Keratinocyte (primary cell): ENCODE measurements at regions not wholly inside any gene's neighbourhood (a gene's known extent, or its start where the extent isn't known, plus 50 kb on each side); places are given as distances from the start of the nearest gene placed in this dataset.

Source experiments
- DNase-seq: peaks from one replicate; pipeline ENCODE4 v3.0.0-alpha.2; 2011; ENCODE audit warnings: low read depth, missing footprints, low spot score
- FAIRE-seq: peaks from 2 replicates; lab custom pipeline; 2011; peaks lifted over from hg19 to GRCh38; lab: Jason Lieb, UNC
- H2AFZ ChIP-seq: 2 replicates; pipeline ENCODE4 v1.6.0; 2012; ENCODE audit warnings: low read length, control low read depth, inconsistent platforms; ENCODE audit not compliant: control insufficient read depth
- H3K27ac ChIP-seq: 2 replicates; pipeline ENCODE4 v1.5.1; 2011; ENCODE audit warnings: low read length; ENCODE audit not compliant: control insufficient read depth, insufficient read depth
- H3K27me3 ChIP-seq: 3 replicates; pipeline ENCODE4 v1.6.0; 2011; ENCODE audit warnings: low read length; ENCODE audit not compliant: control insufficient read depth, insufficient read depth; ENCODE audit errors: extremely low read depth
- H3K36me3 ChIP-seq, 2 experiments: 2 replicates in 1 of 2; 3 replicates in 1 of 2; pipeline ENCODE4 v1.5.1; 2011; ENCODE audit warnings: low read length in 2 of 2, mild to moderate bottlenecking in 1 of 2; ENCODE audit not compliant: control insufficient read depth in 2 of 2, insufficient read depth in 2 of 2; ENCODE audit errors: extremely low read depth in 1 of 2
- H3K4me1 ChIP-seq: 3 replicates; pipeline ENCODE4 v1.5.1; 2011; ENCODE audit warnings: low read length; ENCODE audit not compliant: control insufficient read depth, insufficient read depth; ENCODE audit errors: extremely low read depth
- H3K4me2 ChIP-seq: 3 replicates; pipeline ENCODE4 v1.6.0; 2011; ENCODE audit warnings: low read depth, low read length; ENCODE audit not compliant: control insufficient read depth, insufficient read depth; ENCODE audit errors: extremely low read depth
- H3K4me3 ChIP-seq, 3 experiments: fragments of 200-600 bp in 1 of 3; sonication (generic) in 1 of 3; 2 replicates in 2 of 3; 3 replicates in 1 of 3; pipeline ENCODE4 v1.5.1; 2011 to 2016; ENCODE audit warnings: low read length in 3 of 3, mild to moderate bottlenecking in 3 of 3, control low read depth in 2 of 3, inconsistent platforms in 1 of 3, low read depth in 1 of 3, mixed read lengths in 1 of 3, mixed run types in 1 of 3, moderate library complexity in 1 of 3; ENCODE audit not compliant: control insufficient read depth in 2 of 3, insufficient read depth in 2 of 3; ENCODE audit errors: extremely low read depth in 1 of 3
- H3K79me2 ChIP-seq: 2 replicates; pipeline ENCODE4 v1.6.0; 2012; ENCODE audit warnings: low read length; ENCODE audit not compliant: control insufficient read depth, insufficient read depth
- H3K9ac ChIP-seq: 3 replicates; pipeline ENCODE4 v1.6.0; 2011; ENCODE audit warnings: low read length; ENCODE audit not compliant: control insufficient read depth, insufficient read depth; ENCODE audit errors: extremely low read depth
- H3K9me1 ChIP-seq: 3 replicates; pipeline ENCODE4 v1.6.0; 2011; ENCODE audit warnings: low read length; ENCODE audit not compliant: control insufficient read depth, insufficient read depth; ENCODE audit errors: extremely low read depth
- H3K9me3 ChIP-seq: 2 replicates; pipeline ENCODE4 v1.5.1; 2012; ENCODE audit warnings: low read depth, low read length; ENCODE audit not compliant: control insufficient read depth
- H4K20me1 ChIP-seq: 3 replicates; pipeline ENCODE4 v1.6.0; 2011; ENCODE audit warnings: low read length; ENCODE audit not compliant: control insufficient read depth, insufficient read depth; ENCODE audit errors: extremely low read depth
- EZH2 ChIP-seq: IDR thresholded peaks from one replicate; pipeline ENCODE4 v1.6.1; 2012; ENCODE audit warnings: inconsistent platforms, mild to moderate bottlenecking, low read length, moderate library complexity
- dilution Hi-C: fragments of 300-500 bp; cut with MboI; formaldehyde crosslinking; loops from one replicate; pipeline ENCODE4 v1.7.0; 2020; ENCODE audit warnings: low sequenced_read_pairs; ENCODE audit not compliant: extremely low pct_ligation_motif_present
- TF ChIP-seq, protein P1 (sequence below), 3 experiments: IDR thresholded peaks in 1 of 3; conservative IDR thresholded peaks in 1 of 3; optimal IDR thresholded peaks in 1 of 3; 2 replicates in 2 of 3; 3 replicates in 1 of 3; pipeline versions ENCODE3 to v1.5.1; 2011; ENCODE audit warnings: low read length in 3 of 3, mild to moderate bottlenecking in 3 of 3, moderate library complexity in 2 of 3, control low read depth in 1 of 3, inconsistent platforms in 1 of 3; ENCODE audit not compliant: insufficient read depth in 2 of 3; ENCODE audit errors: extremely low read depth in 1 of 3

DNA sequence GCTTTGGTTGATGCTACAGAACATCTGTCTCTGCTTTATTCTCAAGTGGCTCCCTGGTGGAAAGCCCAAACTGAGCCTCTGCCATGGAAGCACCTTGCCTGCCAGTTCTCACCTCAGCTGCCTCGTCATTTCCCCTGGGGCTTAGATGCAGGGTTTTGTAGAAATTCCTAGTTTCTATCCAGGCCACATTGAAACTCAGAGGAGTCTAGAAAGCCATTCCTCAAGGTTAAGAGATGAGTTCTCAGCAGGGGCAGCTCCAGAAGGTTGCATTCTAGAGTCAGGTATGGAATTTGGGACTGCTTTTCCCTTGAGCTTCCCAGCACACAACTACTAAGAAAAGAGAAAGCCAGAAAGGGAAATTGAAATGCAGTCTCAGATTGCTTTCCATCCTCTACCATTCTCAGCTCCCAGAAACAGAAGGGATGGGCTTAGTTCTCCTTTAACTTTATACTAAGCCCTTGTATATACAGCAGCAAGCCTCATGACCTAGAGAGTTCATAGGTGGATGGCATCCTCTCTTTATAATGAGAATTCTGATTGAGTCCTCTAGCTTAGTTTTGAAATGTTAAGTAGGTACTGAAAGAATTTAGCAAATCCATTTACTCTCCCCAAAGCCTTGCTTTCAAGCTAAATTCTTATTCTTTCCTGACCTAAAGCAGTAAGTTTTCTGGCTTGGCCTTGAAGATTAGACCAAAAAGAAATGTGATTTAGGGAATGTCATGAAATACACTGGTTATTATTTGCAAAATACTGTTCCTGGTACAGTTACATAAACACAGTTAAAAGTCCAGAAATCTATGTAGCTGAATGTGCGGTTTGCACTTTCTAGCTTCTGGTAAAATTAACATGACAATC lies 66.0 kb upstream of the MEF2C start:
- Histone ChIP-seq H3K36me3 (no peaks in the 10 kb centered on the region), H3K4me1 (no peaks in the 10 kb centered on the region), H4K20me1 (no peaks in the 10 kb centered on the region), H3K4me2 (no peak overlapping the region), H3K9ac (no peak overlapping the region), H3K9me3 (no peaks in the 10 kb centered on the region), H3K4me3 (no peak overlapping the region), H3K9me1 (no peaks in the 10 kb centered on the region), H2AFZ (no peak overlapping the region), H3K27ac (no peak overlapping the region), H3K79me2 (no peaks in the 10 kb centered on the region), H3K27me3 (no peaks in the 10 kb centered on the region)
- dilution Hi-C loops: no loop called here
- TF ChIP-seq EZH2: no peak
- TF ChIP-seq, protein P1, sequence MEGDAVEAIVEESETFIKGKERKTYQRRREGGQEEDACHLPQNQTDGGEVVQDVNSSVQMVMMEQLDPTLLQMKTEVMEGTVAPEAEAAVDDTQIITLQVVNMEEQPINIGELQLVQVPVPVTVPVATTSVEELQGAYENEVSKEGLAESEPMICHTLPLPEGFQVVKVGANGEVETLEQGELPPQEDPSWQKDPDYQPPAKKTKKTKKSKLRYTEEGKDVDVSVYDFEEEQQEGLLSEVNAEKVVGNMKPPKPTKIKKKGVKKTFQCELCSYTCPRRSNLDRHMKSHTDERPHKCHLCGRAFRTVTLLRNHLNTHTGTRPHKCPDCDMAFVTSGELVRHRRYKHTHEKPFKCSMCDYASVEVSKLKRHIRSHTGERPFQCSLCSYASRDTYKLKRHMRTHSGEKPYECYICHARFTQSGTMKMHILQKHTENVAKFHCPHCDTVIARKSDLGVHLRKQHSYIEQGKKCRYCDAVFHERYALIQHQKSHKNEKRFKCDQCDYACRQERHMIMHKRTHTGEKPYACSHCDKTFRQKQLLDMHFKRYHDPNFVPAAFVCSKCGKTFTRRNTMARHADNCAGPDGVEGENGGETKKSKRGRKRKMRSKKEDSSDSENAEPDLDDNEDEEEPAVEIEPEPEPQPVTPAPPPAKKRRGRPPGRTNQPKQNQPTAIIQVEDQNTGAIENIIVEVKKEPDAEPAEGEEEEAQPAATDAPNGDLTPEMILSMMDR (optimal IDR thresholded peaks at IDR 0.05 in 1 of 3, IDR thresholded peaks at IDR 0.05 in 1 of 3, conservative IDR thresholded peaks at IDR 0.05 in 1 of 3; ENCODE audit: extremely low read depth in 1 of 3, insufficient read depth in 2 of 3, low read length in 3 of 3): no peak
- FAIRE-seq (no peak), DNase-seq (no peak)

DNA sequence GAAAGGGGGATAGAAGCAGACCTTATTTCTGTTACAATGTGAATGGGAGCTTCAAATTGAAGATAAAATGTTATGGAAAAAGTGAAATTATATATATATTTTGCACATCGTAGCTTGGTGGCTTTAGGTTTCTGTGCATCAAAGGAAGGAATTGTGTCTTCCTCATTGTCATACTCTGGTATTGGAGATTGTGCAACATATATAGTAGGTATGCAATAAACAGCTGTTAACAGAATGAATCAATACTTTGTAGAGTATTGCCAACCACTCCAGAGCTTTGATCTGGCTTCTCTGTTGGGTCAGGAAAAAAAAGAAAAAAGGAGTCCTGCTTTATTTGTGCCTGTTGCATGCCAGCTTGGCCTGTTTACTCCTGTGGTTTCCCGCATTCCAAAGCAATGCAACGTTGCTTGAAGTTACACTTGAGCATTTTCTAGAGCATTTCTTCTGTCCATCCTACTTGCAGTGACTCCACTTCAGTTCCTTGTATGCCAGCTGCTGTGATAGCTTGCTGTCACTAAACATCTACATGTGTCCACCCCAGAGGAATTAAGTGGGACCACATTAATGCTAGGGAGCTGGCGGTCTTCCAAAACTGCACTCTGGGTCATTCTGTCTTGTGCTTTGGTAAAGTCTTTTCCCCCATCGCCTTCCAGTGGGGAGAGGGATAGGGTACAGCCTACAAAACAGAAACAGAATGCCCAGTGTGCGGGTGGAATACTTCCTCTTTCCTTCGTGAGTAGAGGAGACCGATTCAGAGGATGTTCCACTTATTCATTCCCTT lies 62.0 kb upstream of the MEF2C start:
- no peak overlapping the region for H3K4me3 ChIP-seq
- H3K36me3 ChIP-seq: no peaks in the 10 kb centered on the region
- TF ChIP-seq, protein P1 (optimal IDR thresholded peaks at IDR 0.05 in 1 of 3, IDR thresholded peaks at IDR 0.05 in 1 of 3, conservative IDR thresholded peaks at IDR 0.05 in 1 of 3; ENCODE audit: extremely low read depth in 1 of 3, insufficient read depth in 2 of 3, low read length in 3 of 3): no peak
- no peak for TF ChIP-seq EZH2
- H2AFZ ChIP-seq: no peak overlapping the region
- H3K27ac ChIP-seq: no peak overlapping the region
- H3K4me1 ChIP-seq: no peaks in the 10 kb centered on the region
- FAIRE-seq (no peak), DNase-seq (no peak)
- H3K79me2 ChIP-seq: no peaks in the 10 kb centered on the region
- no peak overlapping the region for H3K9ac ChIP-seq
- no peak overlapping the region for H3K4me2 ChIP-seq
- no peaks in the 10 kb centered on the region for H3K9me1 ChIP-seq
- no peaks in the 10 kb centered on the region for H3K9me3 ChIP-seq
- dilution Hi-C loops: no loop called here
- H3K27me3 ChIP-seq: no peaks in the 10 kb centered on the region
- no peaks in the 10 kb centered on the region for H4K20me1 ChIP-seq
